Suprapubic skin (tissue), 3 donors: ENCODE measurements at regions not wholly inside any gene's neighbourhood (a gene's known extent, or its start where the extent isn't known, plus 50 kb on each side); places are given as distances from the start of the nearest gene placed in this dataset.

Source experiments
- EP300 ChIP-seq: sonication (generic); formaldehyde crosslinking; IDR thresholded peaks from one replicate; pipeline ENCODE4 v1.6.1; 2017; ENCODE audit warnings: antibody characterized with exemption
- POLR2A ChIP-seq, 2 donors: fragments of 450-650 bp; IDR thresholded peaks; one replicate each; pipeline ENCODE4 v1.6.1; 2017; ENCODE audit warnings: antibody characterized with exemption in 2 of 2, mild to moderate bottlenecking in 2 of 2, moderate library complexity in 2 of 2
- TF ChIP-seq, protein P1 (sequence below), 2 donors: fragments of 200-600 bp in 1 of 2; fragments of 450-650 bp in 1 of 2; sonication (generic) in 1 of 2; IDR thresholded peaks; one replicate each; pipeline ENCODE4 v1.5.1; 2016 to 2019; ENCODE audit warnings: antibody characterized with exemption in 2 of 2, mild to moderate bottlenecking in 1 of 2, moderate library complexity in 1 of 2

DNA sequence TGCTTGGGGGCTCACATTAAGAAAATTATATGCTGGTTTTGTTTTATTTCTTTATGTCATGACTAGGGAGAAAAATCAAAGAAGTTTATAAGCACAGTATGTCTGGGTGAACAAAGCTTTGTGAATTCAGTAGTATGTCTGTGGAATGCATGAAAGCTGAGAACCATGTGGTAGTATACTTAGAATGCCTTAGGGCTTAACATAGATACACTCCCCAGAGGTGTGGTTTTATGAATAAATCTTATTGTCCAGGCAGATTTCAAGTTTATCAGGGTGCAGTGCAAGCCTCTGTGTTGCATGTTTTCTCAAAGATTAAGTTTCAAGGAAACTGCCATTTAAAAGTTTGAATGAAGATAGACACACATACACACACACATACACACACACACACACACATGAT lies 620.5 kb downstream of the CDY2B start:
- TF ChIP-seq, protein P1, sequence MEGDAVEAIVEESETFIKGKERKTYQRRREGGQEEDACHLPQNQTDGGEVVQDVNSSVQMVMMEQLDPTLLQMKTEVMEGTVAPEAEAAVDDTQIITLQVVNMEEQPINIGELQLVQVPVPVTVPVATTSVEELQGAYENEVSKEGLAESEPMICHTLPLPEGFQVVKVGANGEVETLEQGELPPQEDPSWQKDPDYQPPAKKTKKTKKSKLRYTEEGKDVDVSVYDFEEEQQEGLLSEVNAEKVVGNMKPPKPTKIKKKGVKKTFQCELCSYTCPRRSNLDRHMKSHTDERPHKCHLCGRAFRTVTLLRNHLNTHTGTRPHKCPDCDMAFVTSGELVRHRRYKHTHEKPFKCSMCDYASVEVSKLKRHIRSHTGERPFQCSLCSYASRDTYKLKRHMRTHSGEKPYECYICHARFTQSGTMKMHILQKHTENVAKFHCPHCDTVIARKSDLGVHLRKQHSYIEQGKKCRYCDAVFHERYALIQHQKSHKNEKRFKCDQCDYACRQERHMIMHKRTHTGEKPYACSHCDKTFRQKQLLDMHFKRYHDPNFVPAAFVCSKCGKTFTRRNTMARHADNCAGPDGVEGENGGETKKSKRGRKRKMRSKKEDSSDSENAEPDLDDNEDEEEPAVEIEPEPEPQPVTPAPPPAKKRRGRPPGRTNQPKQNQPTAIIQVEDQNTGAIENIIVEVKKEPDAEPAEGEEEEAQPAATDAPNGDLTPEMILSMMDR (IDR thresholded peaks at IDR 0.05) = no peak
- TF ChIP-seq EP300 (no peak), POLR2A (IDR thresholded peaks at IDR 0.05) (no peak)
